ENCODE measurements at regions not wholly inside any gene's neighbourhood (a gene's known extent, or its start where the extent isn't known, plus 50 kb on each side); places are given as distances from the start of the nearest gene placed in this dataset.

DNA sequence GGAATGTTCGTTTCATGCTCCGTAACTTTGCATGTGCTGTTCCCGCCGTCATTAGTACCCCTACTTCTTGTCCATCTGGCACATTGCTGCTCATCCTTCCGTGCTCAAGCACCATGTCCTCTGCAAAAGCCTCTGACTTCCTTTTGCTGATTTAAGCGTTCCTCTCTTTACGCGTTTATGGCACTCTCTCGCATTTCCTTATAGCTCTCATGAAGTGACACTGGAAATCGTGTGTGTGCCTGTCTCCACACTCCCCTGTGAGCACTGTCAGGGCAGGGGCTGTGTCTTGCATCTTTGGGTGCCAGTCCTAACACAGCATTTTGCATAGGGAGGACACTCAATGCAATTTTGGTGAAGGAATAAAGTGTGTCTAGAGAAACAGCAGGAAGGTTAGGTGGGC, 210.6 kb upstream of the FAT1 start:
- DNase-seq (ENCODE audit: low read depth) = no peak

DNA sequence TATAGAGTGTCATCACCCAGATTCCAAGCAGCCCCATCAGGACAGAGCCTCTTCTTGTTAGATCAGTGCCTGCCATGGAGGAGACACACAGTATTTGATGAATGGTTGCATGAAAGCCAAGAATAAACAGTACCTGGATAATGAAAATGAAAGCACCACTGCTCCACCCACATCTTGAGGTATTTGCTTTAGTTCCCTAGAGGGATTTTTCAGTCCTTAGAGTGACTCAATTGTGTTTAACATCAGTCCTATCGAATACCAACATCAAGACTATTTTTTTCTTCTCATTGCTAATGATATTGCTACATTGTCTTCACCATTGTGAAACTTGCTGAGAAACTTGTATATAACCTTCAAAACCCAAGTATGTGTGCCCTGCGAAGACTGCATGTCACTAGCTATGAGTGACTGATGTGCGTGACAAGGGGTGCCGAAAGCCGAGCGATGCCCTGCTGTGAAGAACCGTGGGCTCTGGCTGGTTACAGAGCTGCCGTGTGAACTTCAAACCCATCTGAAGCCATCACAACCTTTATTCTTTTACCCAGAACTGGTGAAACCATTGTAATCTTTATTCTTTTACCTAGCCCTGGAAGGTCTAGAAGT, 211.3 kb upstream of the FAT1 start:
- peak; percentile 27 for DNase-seq (ENCODE audit: low read depth)

DNA sequence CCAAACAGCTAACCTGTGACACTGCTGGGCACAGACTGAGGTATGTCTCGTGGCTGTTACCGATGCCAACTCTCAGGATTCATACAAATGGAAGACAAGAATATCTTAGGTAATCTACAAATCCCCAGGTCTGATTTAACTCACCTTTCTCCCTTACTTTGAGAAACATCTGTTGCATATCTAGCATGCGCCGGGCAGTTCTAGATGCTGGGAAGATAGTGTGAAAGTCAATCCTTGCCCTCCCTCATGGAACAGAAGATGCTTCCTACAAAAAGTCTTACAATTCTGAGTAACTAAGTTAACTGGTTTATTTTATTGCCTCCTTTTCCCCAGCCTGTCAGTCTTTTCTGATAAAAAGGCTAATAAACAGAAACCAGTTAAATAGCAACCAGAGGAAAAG, 212.2 kb upstream of the FAT1 start:
- DNase-seq (ENCODE audit: low read depth) = no peak

DNA sequence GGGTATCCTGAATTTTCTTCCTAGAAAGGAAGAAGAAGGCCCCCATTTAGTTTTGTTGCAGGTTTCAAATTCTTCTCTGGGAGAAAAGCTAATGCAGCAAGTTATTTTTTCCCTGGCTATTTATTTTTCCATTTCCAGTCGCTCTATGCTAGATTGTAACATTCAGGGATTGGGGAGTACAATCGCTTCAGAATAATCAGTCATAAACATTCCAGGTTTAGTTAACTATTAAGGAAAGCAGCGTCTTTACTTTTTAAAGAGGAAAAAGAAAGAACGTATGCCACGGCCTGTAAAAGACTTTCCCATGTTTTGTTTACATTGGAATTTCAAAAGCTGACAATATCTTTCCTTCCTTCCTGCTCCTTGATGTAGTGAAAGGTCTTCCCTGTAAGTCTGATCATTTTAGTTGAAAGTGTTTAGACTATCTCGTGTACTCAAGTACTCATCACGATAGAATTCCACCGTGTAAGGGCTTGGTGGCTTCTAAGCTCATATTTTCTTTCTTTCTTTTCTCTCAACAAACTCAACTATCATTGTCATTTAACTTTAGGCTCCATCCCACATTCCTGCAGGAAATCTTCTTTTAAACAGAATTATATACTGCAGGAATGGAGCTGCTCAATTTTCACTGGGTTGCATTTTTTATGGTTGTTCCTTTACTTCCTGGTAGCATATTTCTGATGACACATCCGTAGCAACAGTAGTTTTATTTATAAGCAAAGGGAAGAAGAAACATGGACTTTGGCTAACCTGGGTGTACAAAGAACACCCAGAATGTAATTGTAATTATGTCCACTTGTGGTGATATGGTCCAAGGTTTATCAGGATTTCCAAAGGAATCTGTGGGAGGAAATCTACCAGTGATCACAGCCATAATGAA, 213.1 kb upstream of the FAT1 start:
- peak; percentile 93 for DNase-seq (ENCODE audit: low read depth)

DNA sequence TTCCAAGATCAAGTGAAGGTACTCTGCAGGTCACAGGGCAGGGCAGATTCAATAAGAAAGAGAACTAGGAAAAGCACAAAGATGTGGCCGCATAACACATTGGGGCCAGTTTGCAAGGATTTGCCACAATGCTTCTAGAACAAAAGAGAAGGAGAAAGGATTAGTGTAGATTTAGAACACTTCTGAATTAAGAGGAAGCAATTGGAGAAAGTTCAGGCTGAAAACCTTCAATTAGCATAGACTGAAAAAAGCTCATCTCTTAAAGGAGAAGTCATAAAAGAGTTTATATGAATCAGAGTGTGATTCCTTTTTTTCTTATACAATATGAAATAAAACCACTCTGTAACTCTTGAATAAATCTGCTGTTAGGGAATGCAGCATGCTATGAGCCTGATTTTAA, 215.6 kb upstream of the FAT1 start:
- no peak for DNase-seq (ENCODE audit: low read depth)

DNA sequence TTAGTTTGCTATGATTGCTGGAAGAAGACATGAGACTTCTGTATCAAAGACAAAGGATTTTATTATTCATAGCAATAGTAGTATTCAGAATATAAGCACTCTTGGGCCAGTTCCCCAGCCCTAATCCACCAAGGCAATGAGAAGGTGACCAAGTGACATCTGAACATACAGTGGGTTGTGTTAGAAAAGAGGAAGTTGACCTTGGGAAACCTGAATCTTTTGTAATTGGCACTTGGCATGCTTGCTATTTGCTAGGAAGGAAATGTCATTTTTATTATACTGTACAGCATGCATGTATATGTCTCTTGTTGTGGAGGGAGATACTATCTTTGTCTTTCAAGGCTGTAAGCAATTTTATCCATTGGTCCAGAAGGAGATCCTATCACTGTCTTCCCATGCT, 216.1 kb upstream of the FAT1 start:
- no peak for DNase-seq (ENCODE audit: low read depth)

DNA sequence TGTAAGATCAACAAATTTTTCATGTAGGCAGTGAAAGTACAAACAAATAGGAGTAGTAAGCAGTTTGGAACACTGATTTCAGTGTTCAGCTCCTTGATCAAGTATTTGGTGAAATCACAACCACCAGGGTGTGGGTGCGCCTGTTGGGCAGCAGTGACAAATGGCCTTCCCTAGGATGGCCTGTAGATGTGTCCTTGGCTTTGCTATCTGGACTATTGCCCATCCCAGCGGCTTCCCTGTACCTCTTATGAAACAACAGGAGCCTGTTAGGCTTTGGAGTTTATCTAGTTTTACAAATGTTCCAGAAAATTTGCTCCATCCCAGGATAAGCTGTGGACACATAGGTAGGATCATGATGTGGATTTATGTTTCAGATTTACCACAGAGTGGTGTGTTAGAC, 216.8 kb upstream of the FAT1 start:
- no peak for DNase-seq (ENCODE audit: low read depth)

DNA sequence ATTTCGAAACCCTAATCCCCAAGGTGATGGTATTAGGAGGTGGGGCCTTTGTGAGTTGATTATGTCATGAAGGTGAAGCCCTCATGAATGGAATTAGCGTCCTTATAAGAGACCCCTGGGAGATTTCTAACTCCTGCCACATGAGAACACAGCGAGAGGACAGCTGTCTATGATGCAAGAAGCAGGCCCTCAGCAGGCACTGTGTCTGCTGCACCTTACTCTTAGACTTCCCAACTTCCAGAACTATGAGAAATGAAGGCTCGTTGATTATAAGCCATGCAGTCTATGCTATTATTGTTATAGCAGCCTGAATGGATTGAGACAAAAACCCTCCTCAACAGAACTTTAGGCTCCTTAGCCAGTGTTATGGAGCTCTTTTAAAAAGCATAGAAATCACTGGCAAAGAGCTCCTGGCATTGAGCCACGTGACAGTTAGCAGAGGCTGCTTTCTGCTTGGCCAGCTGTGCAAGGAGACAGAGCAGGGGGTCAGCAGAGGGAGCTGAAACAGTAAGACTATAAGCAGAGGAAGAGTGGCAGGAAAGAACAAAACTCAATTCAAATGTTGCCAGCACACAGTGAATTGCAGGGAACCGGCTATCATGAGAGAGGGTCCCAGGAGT, 219.2 kb upstream of the FAT1 start:
- peak; percentile 43 for DNase-seq (ENCODE audit: low read depth)

DNA sequence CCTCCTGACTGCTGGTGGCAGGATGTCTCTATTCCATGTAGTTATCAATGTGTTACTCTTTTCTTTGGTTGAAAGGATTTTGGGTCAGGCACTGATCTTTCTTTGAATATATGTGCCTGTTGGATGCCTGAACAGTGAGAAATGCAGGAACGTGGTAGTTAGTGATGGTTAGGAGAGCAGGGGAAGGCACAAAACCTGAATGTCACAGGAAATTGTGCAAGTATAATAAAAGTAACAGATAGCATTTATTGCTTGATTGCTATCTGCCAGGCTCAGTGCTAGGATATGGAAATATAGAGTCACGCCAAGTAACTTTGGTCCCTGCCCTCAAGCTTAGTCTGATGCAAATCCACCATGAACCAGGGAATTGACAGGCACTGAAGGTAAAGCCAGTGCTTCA, 219.8 kb upstream of the FAT1 start:
- no peak for DNase-seq (ENCODE audit: low read depth)

DNA sequence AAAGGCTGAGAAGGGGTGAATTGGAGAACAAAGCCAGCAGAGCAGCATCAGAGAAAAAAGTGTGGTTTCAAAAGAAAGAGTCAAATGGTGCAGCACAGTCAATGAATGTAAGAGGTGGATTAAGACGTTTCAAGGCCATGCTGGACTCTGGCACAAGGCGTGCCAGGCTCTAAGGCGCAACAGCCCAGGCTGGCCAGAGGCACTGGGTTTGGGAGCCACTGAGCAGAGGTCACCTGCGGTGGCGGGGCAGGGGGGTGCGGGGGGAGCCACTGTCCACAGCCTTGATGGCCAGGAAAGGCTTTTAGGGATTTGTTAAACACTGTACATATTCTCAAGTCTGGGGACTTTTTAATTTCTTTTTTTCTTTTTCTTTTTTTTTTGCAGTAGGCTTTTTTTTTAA, 222.5 kb upstream of the FAT1 start:
- no peak for DNase-seq (ENCODE audit: low read depth)

DNA sequence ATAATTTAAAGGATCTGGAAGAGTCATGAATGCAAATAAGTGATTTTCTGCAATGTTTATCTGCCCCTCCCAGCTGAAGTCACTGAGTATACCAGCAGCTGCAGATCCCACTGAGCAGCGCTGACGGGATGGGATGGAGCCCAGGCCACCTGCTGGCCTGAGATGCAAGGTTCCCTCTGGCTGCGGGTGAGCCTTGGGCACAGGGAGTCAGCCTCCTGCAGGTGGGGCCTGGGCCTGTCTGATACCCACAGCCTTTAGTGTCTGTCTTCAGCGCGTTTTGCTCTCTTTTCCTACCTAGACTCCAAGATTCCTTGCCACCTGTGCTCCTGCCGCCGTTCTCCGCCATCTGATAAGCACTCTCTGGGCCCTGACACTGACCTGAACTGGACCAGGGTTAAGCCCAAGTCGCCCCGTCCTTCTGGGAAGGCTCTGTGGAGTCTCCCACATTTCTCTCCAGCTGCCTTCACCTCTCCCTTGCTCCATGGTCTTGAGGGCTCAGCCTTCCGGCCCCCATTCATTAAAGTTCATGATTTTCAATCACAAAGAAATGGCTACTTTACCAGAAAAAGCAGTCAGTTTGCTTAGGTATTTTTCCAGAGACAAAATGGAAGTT, 223.1 kb upstream of the FAT1 start:
- DNase-seq (ENCODE audit: low read depth) = peak; percentile 34

DNA sequence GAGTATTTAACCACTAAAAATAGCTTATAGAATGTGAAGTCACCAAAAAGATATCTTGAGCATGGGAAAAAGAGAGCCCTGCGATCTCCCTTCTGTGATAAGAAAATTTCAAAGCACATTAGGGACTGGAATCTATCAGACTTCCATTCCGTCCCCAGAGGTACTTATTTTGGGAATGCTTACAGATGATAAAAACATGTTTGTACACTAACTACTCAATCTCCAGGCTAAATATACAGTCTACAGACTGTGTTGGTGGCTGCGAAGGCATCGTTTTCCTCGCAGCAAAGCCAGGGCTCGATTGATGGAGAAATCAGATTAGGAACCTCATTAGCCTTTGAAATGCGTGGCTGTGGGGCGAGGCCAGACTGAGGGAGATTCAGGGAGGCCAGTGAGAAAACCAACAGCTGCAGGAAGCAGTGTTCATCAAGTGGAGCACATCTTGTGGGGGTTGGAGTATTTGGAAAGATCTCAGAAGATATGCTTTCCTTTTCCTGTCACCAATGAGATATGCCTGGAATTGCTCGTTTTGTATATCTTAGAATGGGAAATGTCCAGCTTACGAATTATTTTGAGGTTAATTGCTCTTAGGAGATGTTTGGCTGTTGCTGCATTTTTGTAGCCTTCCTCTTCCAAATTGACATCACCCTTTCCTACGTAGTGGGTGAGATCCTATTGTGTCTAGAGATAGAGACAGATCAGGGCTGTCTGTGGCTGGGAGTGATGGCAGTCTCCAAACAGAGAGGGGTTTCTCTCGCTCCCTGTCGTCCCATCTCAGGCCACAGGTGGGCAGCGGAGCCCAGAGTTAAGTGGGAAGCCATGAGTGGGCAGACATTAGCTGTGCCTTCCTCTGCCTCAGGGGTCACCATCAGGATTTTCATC, 224.9 kb upstream of the FAT1 start:
- DNase-seq (ENCODE audit: low read depth) = peak; percentile 50

DNA sequence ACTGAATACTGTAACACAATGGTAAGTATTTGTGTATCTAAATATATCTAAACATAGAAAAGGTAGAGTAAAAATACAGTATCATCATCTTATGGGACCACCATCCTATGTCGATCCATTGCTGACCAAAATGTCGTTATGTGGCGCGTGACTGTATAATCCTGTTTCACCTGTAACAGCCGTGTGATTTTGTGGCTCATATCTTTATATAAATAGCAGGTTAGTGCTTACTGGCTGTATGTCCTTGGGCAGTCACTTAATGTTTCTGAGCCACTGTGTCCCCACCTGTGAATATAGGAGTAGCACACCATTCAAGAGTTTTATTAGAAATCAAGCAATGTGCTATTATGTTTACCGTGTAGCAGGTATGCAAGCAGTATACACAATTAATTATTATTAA, 226.2 kb upstream of the FAT1 start:
- DNase-seq (ENCODE audit: low read depth) = no peak

DNA sequence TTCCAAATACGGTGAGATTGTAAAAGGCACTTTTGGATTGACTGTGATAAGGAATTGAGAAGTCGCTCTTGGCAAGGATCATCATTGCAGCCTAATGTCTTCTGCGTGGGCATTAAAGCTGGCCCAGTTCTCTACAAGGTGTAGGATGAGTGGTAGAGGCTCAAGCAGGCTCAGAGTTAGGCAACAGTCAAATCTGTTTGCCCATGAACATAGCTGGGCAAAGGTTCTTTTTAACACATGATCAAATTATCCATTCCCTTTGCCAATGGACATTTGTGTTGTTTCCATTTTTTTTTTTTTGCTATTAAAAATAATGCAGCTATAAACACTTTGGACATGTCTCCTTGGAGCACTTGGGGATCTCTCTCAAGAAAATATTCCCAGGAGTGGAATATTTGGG, 229.1 kb upstream of the FAT1 start:
- DNase-seq (ENCODE audit: low read depth) = no peak

DNA sequence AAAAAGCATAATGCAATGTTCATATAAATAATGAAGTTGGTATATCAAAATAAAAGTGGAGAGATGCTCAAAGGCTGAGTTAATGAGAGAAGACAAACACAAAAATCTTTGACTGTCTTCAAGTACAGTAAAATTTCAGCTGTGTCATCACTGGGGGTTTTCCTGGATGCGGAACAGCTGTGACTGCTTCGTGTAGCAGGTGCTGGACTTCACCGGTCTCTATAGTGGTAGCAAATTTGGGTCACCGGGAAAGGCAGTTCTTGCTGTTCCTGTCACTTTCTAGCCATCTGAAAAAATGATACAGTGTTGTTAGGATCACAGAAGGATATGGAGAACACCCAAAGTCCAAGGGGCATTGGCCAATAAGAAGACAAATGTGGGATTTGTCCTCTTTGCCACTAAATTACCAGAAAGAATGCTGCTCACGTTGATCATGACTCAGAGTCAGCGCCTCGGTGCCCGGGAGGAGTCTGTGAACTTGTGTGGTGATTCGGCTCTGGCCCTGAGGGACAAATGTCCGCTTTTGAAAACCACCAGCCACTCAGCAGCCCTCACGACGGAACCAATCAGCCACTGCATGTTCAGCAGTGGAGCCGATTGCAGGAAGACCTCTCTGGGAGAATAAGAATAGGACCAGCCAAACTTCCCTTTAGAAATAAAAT, 230.1 kb upstream of the FAT1 start:
- DNase-seq (ENCODE audit: low read depth) = no peak

DNA sequence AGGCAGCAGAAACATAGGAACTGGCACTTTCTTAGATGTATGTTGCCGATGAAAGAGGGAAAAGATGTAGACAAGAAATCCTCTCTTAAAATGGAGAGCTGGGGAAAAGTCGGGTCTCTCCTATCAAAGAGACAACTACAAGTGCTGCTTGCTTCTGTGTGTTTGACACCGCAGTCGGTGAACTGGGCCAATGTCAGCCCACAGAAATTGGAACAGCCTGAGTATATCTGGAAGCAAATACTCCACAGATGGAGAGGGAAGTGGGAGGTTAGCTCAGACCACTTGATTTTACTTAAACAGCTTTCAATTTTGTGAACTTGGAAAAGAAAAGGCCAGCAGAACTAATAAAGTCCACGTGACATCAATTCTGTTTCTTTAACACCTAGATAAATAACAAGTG, 230.9 kb upstream of the FAT1 start:
- DNase-seq (ENCODE audit: low read depth) = no peak

DNA sequence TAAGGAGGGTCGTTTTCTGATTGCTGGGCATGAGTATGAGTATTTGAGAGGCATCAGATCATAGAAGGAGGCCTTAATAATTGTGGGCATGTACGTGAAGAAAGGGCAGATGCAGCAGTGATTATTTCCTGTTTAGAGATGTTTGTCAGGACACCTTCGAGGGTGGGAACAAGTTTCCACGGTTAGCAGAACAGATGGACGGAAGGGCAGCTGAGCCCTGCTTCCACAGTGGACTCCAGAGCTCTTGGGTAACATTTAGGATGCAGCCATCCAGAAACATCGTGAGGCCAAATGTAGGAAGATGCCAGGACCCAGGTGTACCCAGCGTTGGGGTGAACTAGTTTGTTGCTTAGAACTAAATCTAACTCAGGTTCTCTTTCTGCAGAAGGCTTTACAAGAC, 231.3 kb upstream of the FAT1 start:
- no peak for DNase-seq (ENCODE audit: low read depth)

DNA sequence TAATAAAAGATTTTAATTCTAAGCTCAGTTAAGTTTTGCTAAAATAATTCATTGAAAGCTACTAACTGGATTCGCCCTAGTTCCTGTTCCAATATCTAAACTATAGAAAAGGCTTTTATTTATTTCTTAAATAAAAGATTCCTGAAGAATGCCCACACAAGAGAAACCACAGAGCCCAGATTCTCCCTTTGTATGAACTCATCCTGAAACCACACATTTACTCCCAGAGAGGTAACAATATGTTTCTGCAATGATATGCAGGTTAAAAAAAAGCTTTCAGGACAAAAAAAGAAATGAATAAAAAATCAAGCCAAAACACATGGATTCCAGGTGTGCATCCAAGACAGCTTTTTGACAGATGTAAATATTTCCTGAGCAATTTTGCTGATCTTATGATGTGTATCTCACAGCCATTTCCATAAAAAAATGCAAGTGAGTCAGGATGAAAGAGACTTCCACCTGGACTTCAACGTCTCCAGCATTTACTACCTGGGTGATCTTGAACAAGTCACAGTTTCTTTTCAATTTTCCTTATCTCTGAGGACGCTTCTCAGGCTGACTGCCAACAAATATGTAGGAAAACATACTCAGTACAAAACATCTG, 234.4 kb upstream of the FAT1 start:
- DNase-seq (ENCODE audit: low read depth) = no peak

DNA sequence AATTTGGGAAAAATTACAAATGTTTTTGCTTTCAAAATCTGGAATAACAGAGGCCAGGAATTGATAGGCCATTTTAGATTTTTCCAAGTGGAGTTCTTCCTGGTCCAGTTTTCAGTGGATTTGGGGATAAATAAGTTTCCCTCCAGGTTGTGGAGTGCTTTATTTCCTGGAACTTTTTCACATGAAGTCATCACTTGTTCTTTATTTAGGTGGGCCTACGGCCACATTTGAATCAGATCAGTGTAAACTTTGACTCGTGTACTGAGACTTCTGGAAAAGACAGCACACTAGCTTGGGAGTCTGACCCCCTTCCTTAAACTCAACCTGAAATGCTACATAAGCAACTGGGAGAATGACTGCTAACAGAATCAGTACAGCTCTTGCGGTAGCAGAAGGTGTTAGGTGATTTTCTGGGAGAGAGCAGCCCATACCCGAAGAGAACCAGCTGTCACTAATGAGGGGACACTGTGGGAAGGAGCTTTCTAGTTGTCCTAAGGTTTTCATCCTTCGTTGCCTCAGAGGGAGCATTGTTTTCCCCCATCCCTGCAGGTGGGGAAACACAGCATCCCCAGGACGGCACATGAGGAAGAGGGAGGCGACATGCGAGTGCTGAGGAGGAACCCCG, 235.2 kb upstream of the FAT1 start:
- DNase-seq (ENCODE audit: low read depth) = no peak

DNA sequence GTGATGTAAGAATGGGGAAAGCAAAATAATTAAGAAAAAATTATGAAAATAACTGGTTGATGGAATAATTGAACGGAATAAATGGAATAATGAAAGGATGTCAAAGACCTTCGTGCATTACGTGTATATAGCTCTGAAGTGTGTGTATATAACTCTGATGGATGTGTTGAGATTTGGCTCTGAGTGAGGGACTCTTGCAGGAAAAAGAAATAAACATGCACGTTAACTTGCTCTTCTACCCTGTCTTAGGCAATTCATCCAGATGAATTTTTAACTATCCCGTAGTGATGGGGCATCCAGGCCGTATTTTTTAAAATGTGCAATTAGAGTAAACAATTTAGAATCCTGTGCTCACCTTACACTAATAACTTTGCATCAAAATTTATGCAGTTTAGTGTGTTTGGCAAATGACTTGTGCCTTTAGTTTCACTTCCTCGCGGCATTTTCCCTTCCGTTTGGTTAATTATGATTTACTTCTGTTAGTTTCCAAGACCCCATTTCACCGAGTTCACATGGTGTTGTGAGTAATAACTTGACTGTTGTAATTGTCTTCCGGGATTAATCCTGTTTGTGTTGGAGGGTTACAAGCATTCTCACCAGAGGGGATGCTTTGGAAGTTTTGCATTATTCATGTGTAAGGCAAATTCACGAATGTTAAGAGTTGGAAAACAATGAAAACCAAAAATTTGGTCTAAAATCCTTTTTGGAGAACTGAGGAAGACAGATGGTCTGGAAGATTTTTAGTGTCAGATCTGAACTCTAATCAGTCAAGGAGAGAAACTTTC, 256.5 kb upstream of the FAT1 start:
- peak; percentile 54 for DNase-seq (ENCODE audit: low read depth)
